ENCODE measurements at regions not wholly inside any gene's neighbourhood (a gene's known extent, or its start where the extent isn't known, plus 50 kb on each side); places are given as distances from the start of the nearest gene placed in this dataset.

DNA sequence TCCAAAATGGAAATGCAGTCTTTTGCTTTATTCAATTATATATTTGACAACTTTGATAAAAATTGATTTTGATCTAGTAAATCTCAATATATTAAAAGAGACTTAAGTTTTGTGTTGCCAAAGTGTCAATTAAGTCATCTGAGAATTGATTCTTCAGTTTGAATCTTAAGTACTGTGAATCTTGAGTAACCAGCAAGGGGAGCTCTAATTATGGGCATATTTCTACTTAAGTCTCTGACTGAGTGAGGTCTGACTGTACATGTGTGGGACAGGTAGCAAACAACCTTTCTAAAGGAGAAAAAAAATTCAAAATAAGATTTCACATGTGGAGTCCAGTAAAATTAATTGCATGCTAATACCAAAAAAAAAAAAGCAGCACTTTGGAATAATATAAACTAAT is 503.7 kb upstream of the SLC8A1 start:
- TF ChIP-seq, protein P1, sequence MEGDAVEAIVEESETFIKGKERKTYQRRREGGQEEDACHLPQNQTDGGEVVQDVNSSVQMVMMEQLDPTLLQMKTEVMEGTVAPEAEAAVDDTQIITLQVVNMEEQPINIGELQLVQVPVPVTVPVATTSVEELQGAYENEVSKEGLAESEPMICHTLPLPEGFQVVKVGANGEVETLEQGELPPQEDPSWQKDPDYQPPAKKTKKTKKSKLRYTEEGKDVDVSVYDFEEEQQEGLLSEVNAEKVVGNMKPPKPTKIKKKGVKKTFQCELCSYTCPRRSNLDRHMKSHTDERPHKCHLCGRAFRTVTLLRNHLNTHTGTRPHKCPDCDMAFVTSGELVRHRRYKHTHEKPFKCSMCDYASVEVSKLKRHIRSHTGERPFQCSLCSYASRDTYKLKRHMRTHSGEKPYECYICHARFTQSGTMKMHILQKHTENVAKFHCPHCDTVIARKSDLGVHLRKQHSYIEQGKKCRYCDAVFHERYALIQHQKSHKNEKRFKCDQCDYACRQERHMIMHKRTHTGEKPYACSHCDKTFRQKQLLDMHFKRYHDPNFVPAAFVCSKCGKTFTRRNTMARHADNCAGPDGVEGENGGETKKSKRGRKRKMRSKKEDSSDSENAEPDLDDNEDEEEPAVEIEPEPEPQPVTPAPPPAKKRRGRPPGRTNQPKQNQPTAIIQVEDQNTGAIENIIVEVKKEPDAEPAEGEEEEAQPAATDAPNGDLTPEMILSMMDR (IDR thresholded peaks at IDR 0.05): no peak
- TF ChIP-seq EZH2 (IDR thresholded peaks at IDR 0.05): no peak

Measured in neural progenitor cell (in vitro differentiated cells).